IMR-90 (cell line): ENCODE measurements at regions not wholly inside any gene's neighbourhood (a gene's known extent, or its start where the extent isn't known, plus 50 kb on each side); places are given as distances from the start of the nearest gene placed in this dataset.

Experiments used
- ATAC-seq: fragments of 200-7000 bp; cut with Tn5 transposase; 2 replicates; pipeline ENCODE4 v1.9.1; 2020; ENCODE audit warnings: low read depth, mild to moderate bottlenecking, moderate library complexity
- BruUV-seq: library from RNA; stranded (reverse); fragments of 400-500 nt; replicated peaks from 2 replicates; lab custom pipeline; 2021; lab: Mats Ljungman, UMichigan
- CTCF ChIA-PET: fragments of 300-600 bp; formaldehyde crosslinking; extraction: SDS; loops from one replicate; lab custom pipeline; 2021; ENCODE audit warnings: antibody characterized with exemption; lab: Yijun Ruan, JAX
- POLR2A ChIA-PET: fragments of 300-600 bp; sonication (Branson Sonifier 250); formaldehyde crosslinking; loops from one replicate; lab custom pipeline; 2022; ENCODE audit warnings: antibody characterized with exemption; ENCODE audit not compliant: unreplicated experiment; lab: Charles Lee
- DNase-seq: peaks from one replicate; pipeline ENCODE4 v3.0.0; 2013
- H2AFZ ChIP-seq: replicated peaks from 2 replicates; pipeline ENCODE3; 2013; ENCODE audit warnings: low read length, mild to moderate bottlenecking; ENCODE audit not compliant: poor library complexity
- H2AK5ac ChIP-seq: 2 replicates; pipeline ENCODE4 v1.6.1; 2013; ENCODE audit warnings: low read depth, low read length, inconsistent platforms
- H2AK9ac ChIP-seq: replicated peaks from 2 replicates; pipeline ENCODE3; 2013; ENCODE audit warnings: mild to moderate bottlenecking, low read depth, low read length, moderate library complexity; ENCODE audit not compliant: poor library complexity
- H2BK120ac ChIP-seq: 2 replicates; pipeline ENCODE4 v1.6.1; 2013; ENCODE audit warnings: low read depth, low read length, inconsistent platforms
- H2BK15ac ChIP-seq: 3 replicates; pipeline ENCODE4 v1.6.1; 2013; ENCODE audit warnings: low read depth, low read length, inconsistent platforms
- H2BK20ac ChIP-seq: 2 replicates; pipeline ENCODE4 v1.6.1; 2013; ENCODE audit warnings: low read depth, mild to moderate bottlenecking, inconsistent platforms, low read length, moderate library complexity
- H2BK5ac ChIP-seq: 2 replicates; pipeline ENCODE4 v1.6.1; 2013; ENCODE audit warnings: mild to moderate bottlenecking, low read depth, low read length, inconsistent platforms; ENCODE audit not compliant: poor library complexity, severe bottlenecking
- H3K14ac ChIP-seq: replicated peaks from 2 replicates; pipeline ENCODE4 v1.6.1; 2013; ENCODE audit warnings: low read depth, low read length, inconsistent platforms
- H3K18ac ChIP-seq: 2 replicates; pipeline ENCODE4 v1.6.1; 2013; ENCODE audit warnings: low read depth, low read length, control low read depth
- H3K23ac ChIP-seq: 2 replicates; pipeline ENCODE4 v1.6.1; 2013; ENCODE audit warnings: low read depth, low read length, inconsistent platforms
- H3K27ac ChIP-seq: 2 replicates; pipeline ENCODE4 v1.5.1; 2013; ENCODE audit warnings: mild to moderate bottlenecking, control low read depth, low read length; ENCODE audit not compliant: insufficient read depth
- H3K27me3 ChIP-seq: 2 replicates; pipeline ENCODE4 v1.6.1; 2013; ENCODE audit warnings: low read length; ENCODE audit not compliant: control insufficient read depth, insufficient read depth
- H3K36me3 ChIP-seq: 2 replicates; pipeline ENCODE4 v1.6.1; 2013; ENCODE audit warnings: low read length, mixed read lengths; ENCODE audit not compliant: control insufficient read depth, insufficient read depth
- H3K4ac ChIP-seq: 2 replicates; pipeline ENCODE4 v1.6.1; 2013; ENCODE audit warnings: low read depth, low read length, inconsistent platforms
- H3K4me1 ChIP-seq: 2 replicates; pipeline ENCODE4 v1.6.1; 2013; ENCODE audit warnings: low read length, mixed read lengths; ENCODE audit not compliant: control insufficient read depth, insufficient read depth
- H3K4me2 ChIP-seq: 2 replicates; pipeline ENCODE4 v1.6.1; 2013; ENCODE audit warnings: low read depth, mild to moderate bottlenecking, control low read depth, low read length, moderate library complexity
- H3K4me3 ChIP-seq: 2 replicates; pipeline ENCODE4 v1.5.1; 2013; ENCODE audit warnings: low read depth, mild to moderate bottlenecking, control low read depth, low read length, moderate library complexity; ENCODE audit not compliant: insufficient read depth
- H3K56ac ChIP-seq: 2 replicates; pipeline ENCODE4 v1.6.1; 2013; ENCODE audit warnings: low read length, inconsistent platforms; ENCODE audit not compliant: insufficient read depth; ENCODE audit errors: extremely low read depth
- H3K79me1 ChIP-seq, 2 experiments: 2 replicates each; pipeline ENCODE4 v1.6.1; 2013; ENCODE audit warnings: low read length in 2 of 2, inconsistent platforms in 1 of 2, low read depth in 1 of 2
- H3K9ac ChIP-seq: 2 replicates; pipeline ENCODE4 v1.6.1; 2013; ENCODE audit warnings: low read depth, low read length, control low read depth
- H3K9me1 ChIP-seq: 2 replicates; pipeline ENCODE4 v1.6.1; 2013; ENCODE audit warnings: low read length, inconsistent platforms; ENCODE audit not compliant: insufficient read depth
- H3K9me3 ChIP-seq: 2 replicates; pipeline ENCODE4 v1.6.1; 2013; ENCODE audit warnings: low read length; ENCODE audit not compliant: control insufficient read depth, insufficient read depth
- H4K20me1 ChIP-seq: 2 replicates; pipeline ENCODE4 v1.6.1; 2013; ENCODE audit warnings: low read length, inconsistent platforms; ENCODE audit not compliant: insufficient read depth
- H4K5ac ChIP-seq: 2 replicates; pipeline ENCODE4 v1.6.1; 2013; ENCODE audit warnings: mild to moderate bottlenecking, low read depth, low read length, control low read depth
- H4K8ac ChIP-seq, 2 experiments: 2 replicates each; pipeline ENCODE4 v1.6.1; 2013; ENCODE audit warnings: low read depth in 2 of 2, low read length in 2 of 2, control low read depth in 1 of 2, inconsistent platforms in 1 of 2
- H4K91ac ChIP-seq: 2 replicates; pipeline ENCODE4 v1.6.1; 2013; ENCODE audit warnings: low read depth, low read length, inconsistent platforms; ENCODE audit not compliant: insufficient read depth
- BHLHE40 ChIP-seq: fragments of 150-350 bp; IDR thresholded peaks from 2 replicates; pipeline ENCODE4 v1.6.1; 2016; ENCODE audit warnings: mild to moderate bottlenecking, low read depth, low read length
- CEBPB ChIP-seq: IDR thresholded peaks from 2 replicates; pipeline ENCODE4 v1.6.1; 2012; ENCODE audit warnings: low read depth, low read length, improper control_type of control experiment
- CHD1 ChIP-seq: IDR thresholded peaks from 2 replicates; pipeline ENCODE4 v1.6.1; 2012; ENCODE audit warnings: low read depth, low read length, improper control_type of control experiment
- CTCF ChIP-seq: conservative IDR thresholded peaks from 2 replicates; pipeline ENCODE4 v1.5.1; 2012; ENCODE audit warnings: mild to moderate bottlenecking, low read depth, low read length, improper control_type of control experiment
- FOS ChIP-seq: fragments of 150-350 bp; IDR thresholded peaks from 2 replicates; pipeline ENCODE4 v1.6.1; 2016; ENCODE audit warnings: low read depth, low read length
- MAFK ChIP-seq: IDR thresholded peaks from 2 replicates; pipeline ENCODE4 v1.6.1; 2012; ENCODE audit warnings: low read depth, low read length, improper control_type of control experiment
- MXI1 ChIP-seq: IDR thresholded peaks from 2 replicates; pipeline ENCODE4 v1.6.1; 2012; ENCODE audit warnings: low read depth, mild to moderate bottlenecking, low read length, moderate library complexity, borderline replicate concordance
- NFE2L2 ChIP-seq: fragments of 150-350 bp; IDR thresholded peaks from 2 replicates; pipeline ENCODE4 v1.6.1; 2016; ENCODE audit warnings: low read depth, mild to moderate bottlenecking, low read length
- POLR2A ChIP-seq: IDR thresholded peaks from 2 replicates; pipeline ENCODE4 v1.6.1; 2012; ENCODE audit warnings: mild to moderate bottlenecking, low read depth, low read length
- RCOR1 ChIP-seq: IDR thresholded peaks from 2 replicates; pipeline ENCODE4 v1.6.1; 2012; ENCODE audit warnings: mild to moderate bottlenecking, low read length, improper control_type of control experiment; ENCODE audit not compliant: insufficient replicate concordance
- RFX5 ChIP-seq: IDR thresholded peaks from 2 replicates; pipeline ENCODE4 v1.8.0; 2012; ENCODE audit warnings: low read depth, mild to moderate bottlenecking, low read length, moderate library complexity
- SMC3 ChIP-seq: fragments of 150-350 bp; IDR thresholded peaks from 2 replicates; pipeline ENCODE4 v1.6.1; 2016; ENCODE audit warnings: low read depth, mild to moderate bottlenecking, antibody characterized with exemption, low read length, moderate library complexity
- WGBS, 2 experiments: methylation state at CpG; one replicate each; pipeline versions ENCODE4 v1.1.5 to v1.1.7; 2013; ENCODE audit warnings: missing lambda C conversion rate in 2 of 2; ENCODE audit not compliant: insufficient read length in 1 of 2; ENCODE audit errors: extremely low coverage in 2 of 2; 5-methylcytosine and 5-hydroxymethylcytosine counted together
- dilution Hi-C: fragments of 300-500 bp; cut with HindIII; formaldehyde crosslinking; loops from one replicate; pipeline ENCODE4 v1.14.3; 2018; ENCODE audit warnings: low sequenced_read_pairs; ENCODE audit not compliant: unreplicated experiment
- in situ Hi-C: fragments of 300-500 bp; cut with MboI; formaldehyde crosslinking; loops from 3 replicates; pipeline ENCODE4 v1.14.3; 2019; ENCODE audit warnings: low sequenced_read_pairs, inconsistent platforms, mixed read lengths
- intact Hi-C: fragments of 100-400 bp; cut with micrococcal nuclease; formaldehyde crosslinking; loops from 2 replicates; pipeline ENCODE4 v1.10.0; 2022
- TF ChIP-seq, protein P1 (sequence below): fragments of 150-350 bp; IDR thresholded peaks from 2 replicates; pipeline ENCODE4 v1.6.1; 2017; ENCODE audit warnings: mild to moderate bottlenecking, antibody characterized with exemption, low read length, low read depth

- DNase-seq (peak; percentile 68), ATAC-seq (peak; percentile 17; the same call in 1 of the 2 replicates)
- no CpG with 5 or more reads among the region's 4 CpGs for WGBS, 2 experiments
- Histone ChIP-seq H2BK20ac (no peak overlapping the region), H3K4ac (no peak overlapping the region), H2AK9ac (no peak overlapping the region), H2BK5ac (no peak overlapping the region), H4K8ac (no peak overlapping the region), H4K91ac (no peak overlapping the region), H2BK120ac (no peak overlapping the region), H3K4me3 (no peak overlapping the region), H2AFZ (no peak overlapping the region), H4K20me1 (no peaks in the 10 kb centered on the region), H3K9me1 (no peaks in the 10 kb centered on the region), H3K56ac (no peak overlapping the region), H3K4me1 (no peaks in the 10 kb centered on the region), H3K9ac (no peak overlapping the region), H3K23ac (no peak overlapping the region), H3K36me3 (no peaks in the 10 kb centered on the region), H3K9me3 (peaks cover 2% of the 10 kb centered on the region; the same call in 1 of the 2 replicates), H3K79me1 (no peaks in the 10 kb centered on the region), H2BK15ac (no peak overlapping the region), H4K5ac (no peak overlapping the region), H3K27me3 (no peaks in the 10 kb centered on the region), H3K14ac (0 out of 2 replicates have a peak overlapping the region, but pooled peaks have one; percentile 1), H3K4me2 (no peak overlapping the region), H3K18ac (no peak overlapping the region), H2AK5ac (no peak overlapping the region), H3K27ac (no peak overlapping the region)
- TF ChIP-seq POLR2A: no peak
- no peak for TF ChIP-seq RFX5
- TF ChIP-seq, protein P1, sequence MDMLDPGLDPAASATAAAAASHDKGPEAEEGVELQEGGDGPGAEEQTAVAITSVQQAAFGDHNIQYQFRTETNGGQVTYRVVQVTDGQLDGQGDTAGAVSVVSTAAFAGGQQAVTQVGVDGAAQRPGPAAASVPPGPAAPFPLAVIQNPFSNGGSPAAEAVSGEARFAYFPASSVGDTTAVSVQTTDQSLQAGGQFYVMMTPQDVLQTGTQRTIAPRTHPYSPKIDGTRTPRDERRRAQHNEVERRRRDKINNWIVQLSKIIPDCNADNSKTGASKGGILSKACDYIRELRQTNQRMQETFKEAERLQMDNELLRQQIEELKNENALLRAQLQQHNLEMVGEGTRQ: no peak
- no peak for TF ChIP-seq RCOR1
- TF ChIP-seq CEBPB: no peak
- no peak for TF ChIP-seq FOS
- no peak for TF ChIP-seq CTCF
- TF ChIP-seq MAFK: no peak
- TF ChIP-seq NFE2L2: no peak
- no peak for TF ChIP-seq CHD1
- no peak for TF ChIP-seq BHLHE40
- TF ChIP-seq SMC3: no peak
- no peak for TF ChIP-seq MXI1
- ChIA-PET CTCF (no interaction called here), POLR2A (interaction anchor here (0.6 to 1.0 kb wide), 2 partner anchors 1214 to 1224 kb away, joined by 3 to 4 read pairs; no protein-coding TSS in a partner anchor)
- intact Hi-C loops: no loop called here
- in situ Hi-C loops: no loop called here
- dilution Hi-C loops: no loop called here
- BruUV-seq: no TSS peak
These were observed 259.7 kb downstream of the ETAA1 start for GRCh38 chr2:67656875-67657274.
